Loucy (cell line): ENCODE measurements at regions not wholly inside any gene's neighbourhood (a gene's known extent, or its start where the extent isn't known, plus 50 kb on each side); places are given as distances from the start of the nearest gene placed in this dataset.

Experiments used
- EZH2phosphoT487 ChIP-seq: fragments of 200-600 bp; IDR thresholded peaks from 2 replicates; pipeline ENCODE4 v1.6.1; 2018; ENCODE audit warnings: antibody characterized with exemption, mild to moderate bottlenecking, moderate library complexity, borderline replicate concordance
- TF ChIP-seq, protein P1 (sequence below): fragments of 200-600 bp; sonication (generic); conservative IDR thresholded peaks from 2 replicates; pipeline ENCODE4 v1.5.1; 2014; ENCODE audit warnings: mild to moderate bottlenecking, antibody characterized with exemption, low read length

- TF ChIP-seq, protein P1, sequence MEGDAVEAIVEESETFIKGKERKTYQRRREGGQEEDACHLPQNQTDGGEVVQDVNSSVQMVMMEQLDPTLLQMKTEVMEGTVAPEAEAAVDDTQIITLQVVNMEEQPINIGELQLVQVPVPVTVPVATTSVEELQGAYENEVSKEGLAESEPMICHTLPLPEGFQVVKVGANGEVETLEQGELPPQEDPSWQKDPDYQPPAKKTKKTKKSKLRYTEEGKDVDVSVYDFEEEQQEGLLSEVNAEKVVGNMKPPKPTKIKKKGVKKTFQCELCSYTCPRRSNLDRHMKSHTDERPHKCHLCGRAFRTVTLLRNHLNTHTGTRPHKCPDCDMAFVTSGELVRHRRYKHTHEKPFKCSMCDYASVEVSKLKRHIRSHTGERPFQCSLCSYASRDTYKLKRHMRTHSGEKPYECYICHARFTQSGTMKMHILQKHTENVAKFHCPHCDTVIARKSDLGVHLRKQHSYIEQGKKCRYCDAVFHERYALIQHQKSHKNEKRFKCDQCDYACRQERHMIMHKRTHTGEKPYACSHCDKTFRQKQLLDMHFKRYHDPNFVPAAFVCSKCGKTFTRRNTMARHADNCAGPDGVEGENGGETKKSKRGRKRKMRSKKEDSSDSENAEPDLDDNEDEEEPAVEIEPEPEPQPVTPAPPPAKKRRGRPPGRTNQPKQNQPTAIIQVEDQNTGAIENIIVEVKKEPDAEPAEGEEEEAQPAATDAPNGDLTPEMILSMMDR: no peak
- no peak for TF ChIP-seq EZH2phosphoT487
These were observed 158.0 kb downstream of the PALM2AKAP2 start for GRCh38 chr9:109937861-109938453.
